ENCODE measurements at regions not wholly inside any gene's neighbourhood (a gene's known extent, or its start where the extent isn't known, plus 50 kb on each side); places are given as distances from the start of the nearest gene placed in this dataset.
"Not testable (repeated sequence)": the region's sequence is repeated elsewhere in the genome, so short reads cannot be mapped to it uniquely, and the experiment has no call there.

DNA sequence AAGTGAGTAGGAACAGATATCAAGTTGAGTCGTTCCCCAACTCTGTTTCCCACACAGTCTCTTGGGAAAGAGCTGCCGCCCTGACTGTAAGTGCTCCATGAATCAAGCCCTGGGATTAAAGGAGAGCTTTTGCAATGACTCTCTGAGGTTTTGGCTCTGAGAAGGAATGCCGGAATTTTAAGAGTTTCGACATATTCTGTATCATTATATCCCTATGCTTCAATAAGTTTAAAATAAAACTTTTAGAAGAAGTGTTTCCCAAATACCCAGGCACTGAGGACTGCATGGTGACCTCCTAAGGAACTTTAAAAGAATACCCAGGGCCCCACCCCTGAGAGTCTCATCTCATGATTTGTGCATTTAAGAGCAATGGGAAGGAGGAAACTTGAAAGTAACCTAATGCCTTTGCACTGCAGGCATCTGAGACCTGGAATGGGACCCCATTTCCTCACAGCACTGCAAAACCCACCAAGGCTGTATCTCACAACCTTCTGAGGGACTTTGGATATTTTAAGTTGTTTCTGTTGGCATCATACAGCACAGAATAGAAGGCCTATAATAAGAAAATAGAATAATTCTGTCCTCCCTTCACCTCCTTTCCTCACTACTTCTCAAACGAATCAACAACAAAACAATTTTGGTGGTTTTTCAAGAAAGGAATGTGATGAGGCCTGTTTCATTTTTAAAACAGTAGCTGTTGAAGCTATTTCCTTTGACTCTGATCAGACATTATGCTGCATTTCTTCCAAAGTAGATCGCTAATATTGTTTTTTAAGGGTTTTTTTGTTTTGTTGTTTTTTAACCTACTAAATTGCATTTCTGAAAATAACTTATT, 121.2 kb downstream of the GASK1B start:
- DNase-seq, result peak; percentile 72

- DNase-seq, result no peak
These were observed 121.9 kb downstream of the GASK1B start for GRCh38 chr4:158050942-158051341.

GRCh38 chr4:158046345-158046744, 126.5 kb downstream of the GASK1B start:
- DNase-seq, result no peak

DNA sequence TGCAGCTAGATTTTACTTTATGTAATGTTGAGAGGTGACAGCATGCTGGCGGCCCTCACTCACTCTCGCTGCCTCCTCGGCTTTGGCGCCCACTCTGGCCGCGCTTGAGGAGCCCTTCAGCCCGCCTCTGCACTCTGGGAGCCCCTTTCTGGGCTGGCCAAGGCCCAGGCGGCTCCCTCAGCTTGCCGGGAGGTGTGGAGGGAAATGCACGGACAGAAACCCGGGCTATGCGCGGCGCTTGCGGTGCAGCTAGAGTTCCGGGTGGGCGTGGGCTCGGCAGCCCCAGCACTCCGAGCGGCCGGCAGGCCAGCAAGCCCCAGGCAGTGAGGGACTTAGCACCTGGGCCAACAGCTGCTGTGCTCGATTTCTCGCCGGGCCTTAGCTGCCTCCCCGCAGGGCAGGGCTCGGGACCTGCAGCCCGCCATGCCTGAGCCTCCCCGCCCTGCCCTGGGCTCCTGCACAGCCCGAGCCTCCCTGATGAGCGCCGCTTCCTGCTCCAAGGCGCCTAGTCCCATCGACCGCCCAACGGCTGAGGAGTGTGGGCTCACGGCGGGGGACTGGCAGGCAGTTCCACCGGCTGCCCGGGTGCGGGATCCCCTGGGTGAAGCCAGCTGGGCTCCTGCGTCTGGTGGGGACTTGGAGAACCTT, 128.7 kb downstream of the GASK1B start:
- DNase-seq, result no peak

DNA sequence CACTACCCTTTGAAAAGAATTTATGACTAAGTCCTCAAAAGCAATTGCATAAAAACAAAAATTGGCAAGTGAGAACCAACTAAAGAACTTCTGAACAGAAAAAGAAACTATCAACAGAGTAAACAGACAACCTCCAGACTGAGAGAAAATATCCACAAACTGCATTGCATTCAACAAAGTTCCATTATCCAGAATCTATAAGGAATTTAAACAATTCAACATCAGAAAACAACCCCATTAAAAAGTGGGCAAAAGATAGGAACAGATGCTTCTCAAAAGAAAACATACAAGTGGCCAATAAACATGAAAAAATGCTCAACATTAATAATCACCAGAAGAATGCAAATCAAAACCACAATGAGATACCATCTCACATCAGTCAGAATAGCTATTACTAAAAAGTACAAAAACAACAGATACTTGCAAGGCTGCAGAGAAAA, 130.2 kb downstream of the GASK1B start:
- peak; percentile 77 for DNase-seq

DNA sequence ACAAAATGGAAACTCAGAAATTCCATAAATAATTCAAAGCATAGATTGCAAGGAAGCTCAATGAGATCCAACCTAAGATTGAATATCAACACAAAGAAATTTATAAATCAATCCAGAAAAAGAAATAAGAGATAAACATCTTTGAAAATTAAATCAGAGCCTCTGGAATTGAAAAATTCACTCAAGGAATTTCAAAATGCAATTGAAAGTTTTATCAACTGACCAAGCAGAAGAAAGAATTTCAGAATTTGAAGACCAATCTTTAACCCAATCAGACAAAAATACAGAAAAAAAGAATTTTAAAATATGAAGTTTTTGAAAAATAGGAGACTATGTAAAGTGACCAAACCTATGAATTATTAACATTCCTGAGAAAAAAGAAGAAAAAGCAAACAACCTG, 134.1 kb downstream of the GASK1B start:
- DNase-seq, result no peak

- DNase-seq, result no peak
These were observed 135.8 kb downstream of the GASK1B start for GRCh38 chr4:158036998-158037397.

DNA sequence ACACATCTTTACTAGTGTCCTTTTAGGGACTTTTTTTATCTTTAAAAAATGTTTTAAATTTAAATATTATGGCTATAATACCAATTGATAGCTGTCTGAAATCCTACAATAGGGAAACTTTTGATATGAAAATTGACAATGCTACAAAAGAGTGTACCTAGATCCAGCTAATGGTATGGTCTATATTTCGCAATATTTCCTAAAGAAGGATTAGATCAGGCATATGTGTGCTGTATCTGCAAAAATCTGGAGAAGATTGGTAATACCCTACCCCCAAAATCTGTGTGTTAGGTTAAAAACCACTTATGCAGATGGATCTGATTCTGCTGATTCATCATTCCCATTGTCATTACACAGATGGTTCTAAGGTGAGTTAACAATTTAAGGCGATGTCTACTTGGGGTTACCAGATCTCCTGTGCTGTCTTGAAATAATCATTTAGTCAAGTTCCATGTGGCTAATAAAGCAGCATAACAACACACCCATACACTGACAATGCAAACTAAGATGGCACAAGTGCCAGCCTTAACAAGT, 137.1 kb downstream of the GASK1B start:
- DNase-seq, result no peak

DNA sequence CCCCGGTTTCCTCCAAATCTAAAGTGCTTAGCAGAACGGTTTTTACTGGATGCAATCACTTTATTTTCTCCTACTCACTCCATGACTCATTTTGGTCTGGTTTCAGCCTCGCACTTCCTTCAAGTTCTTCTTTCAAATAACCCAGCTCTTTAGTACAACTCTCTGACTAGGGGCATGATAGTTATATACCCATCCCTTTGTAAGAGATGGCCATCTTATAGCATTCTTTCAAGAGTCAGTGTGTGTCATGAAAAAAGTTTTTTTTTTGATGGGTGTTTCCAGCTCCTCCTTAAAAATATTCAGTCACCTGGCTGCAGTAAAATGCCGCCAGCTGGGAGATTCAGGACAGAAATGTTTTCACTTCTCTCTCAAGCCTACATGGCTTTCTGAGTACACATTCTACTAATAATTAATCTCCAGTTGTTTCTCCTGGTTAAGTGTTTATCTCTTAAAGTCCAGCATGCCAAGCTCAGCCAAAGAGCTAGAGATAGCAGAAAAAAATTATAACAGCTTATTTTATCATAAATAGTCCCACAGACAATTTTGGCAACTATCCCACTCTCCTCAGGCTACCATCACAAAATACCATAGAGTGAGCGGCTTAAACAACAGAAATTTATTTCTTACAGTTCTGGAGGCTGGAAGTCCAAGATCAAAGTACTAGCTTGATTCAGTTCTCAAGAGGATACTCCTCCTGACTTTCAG, 139.3 kb downstream of the GASK1B start:
- no peak for DNase-seq

GRCh38 chr4:158032733-158033415, 140.0 kb downstream of the GASK1B start:
- no peak for DNase-seq

GRCh38 chr4:158028381-158028780, 144.4 kb downstream of the GASK1B start:
- DNase-seq, result not testable (repeated sequence)

- peak; percentile 60 for DNase-seq
These were observed 147.7 kb downstream of the GASK1B start for GRCh38 chr4:158025131-158025530.

DNA sequence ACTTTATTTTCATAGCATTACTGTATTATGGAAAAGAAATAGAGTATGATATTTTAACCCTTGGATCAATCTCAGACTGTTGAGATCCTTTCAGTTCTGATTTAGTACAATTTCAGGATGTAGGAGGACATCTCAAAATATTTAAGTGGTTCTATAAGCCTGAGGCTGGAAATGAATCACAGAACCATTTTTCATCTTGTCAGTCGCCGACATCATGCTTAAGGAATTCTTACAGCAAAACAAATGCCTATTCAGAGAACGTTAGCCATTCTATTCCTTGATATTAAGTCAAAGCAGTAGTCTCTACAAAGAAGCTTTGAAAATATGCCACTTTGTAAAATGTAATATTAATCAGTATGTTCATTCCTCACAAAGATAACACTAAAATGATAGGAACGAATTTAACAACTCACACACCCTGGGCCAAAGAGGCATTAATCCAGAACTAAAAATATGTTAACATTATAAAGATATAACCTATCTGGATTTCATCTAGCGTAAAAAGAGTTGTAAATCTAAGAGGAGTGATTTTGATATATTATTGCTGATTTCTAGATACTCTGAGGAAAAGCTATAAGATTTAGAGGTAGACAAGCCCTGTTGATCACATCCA, 152.0 kb downstream of the GASK1B start:
- peak; percentile 91 for DNase-seq

DNA sequence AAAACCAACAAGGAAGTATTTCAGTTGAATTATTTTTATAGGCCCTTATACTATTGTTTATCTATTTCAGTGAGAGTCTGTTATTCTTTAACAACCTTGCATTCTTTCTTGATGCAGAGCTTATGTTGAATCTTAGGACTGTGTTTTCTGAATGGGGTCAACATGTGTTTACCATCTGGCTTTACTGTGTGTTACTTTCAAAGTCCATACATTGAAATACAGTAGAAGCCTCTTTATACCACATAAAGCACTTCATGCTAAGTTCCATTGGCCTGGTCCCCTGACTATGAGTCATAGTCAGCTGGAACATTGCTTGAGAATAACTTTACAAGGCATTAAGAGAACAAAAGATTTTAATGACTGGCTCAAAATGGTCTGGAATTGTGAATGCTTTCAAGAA, 152.6 kb downstream of the GASK1B start:
- peak; percentile 90 for DNase-seq

- no peak for DNase-seq
These were observed 154.0 kb downstream of the GASK1B start for GRCh38 chr4:158018831-158019230.

DNA sequence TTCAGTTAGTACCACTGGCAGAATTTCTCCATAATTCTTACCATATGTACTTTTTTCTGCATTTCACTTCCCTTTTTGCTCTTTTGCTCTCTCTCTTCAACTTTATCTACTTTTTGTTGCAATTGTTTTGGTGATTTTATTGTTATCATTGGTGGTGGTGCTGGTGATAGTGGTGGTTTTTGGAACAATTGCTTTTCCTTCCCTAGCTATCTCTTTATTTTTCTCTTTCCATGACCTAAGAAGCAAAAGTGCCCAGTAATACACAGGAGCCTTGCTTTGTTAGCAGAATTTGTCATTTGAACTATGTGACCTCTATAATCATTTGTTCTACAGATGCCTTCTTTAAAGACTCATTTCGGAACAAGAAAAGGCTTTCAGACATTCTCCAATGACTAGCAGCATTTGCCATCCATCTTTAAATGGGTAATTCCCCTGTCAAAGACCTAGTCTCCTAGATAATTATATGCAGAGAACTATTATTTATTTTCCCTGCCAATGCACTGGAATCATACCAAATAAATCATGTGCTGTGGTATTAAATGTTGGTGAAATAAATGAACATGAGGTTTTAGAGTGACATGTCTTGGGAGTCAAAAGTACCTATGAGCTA, 154.5 kb downstream of the GASK1B start:
- no peak for DNase-seq

- DNase-seq, result peak; percentile 32
These were observed 156.3 kb downstream of the GASK1B start for GRCh38 chr4:158016511-158016910.

DNA sequence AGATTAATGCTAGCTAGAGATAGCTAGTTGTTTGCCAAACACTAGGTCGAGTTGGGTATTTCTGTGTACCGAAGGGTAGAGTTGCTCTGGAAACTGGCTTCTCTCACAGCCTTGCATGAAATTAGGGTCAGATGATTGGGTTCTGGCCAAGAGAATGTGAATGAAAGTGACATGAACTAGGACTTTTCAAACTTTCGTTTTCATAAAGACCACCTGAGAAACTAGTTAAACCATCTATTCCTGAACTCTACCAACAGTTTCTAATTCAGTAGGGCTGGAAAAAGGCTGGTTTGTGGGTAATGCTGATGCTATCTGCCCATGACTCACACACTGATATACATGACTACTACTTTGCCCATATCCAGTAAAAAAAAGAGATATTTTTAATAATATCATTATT, 157.6 kb downstream of the GASK1B start:
- peak; percentile 64 for DNase-seq

DNA sequence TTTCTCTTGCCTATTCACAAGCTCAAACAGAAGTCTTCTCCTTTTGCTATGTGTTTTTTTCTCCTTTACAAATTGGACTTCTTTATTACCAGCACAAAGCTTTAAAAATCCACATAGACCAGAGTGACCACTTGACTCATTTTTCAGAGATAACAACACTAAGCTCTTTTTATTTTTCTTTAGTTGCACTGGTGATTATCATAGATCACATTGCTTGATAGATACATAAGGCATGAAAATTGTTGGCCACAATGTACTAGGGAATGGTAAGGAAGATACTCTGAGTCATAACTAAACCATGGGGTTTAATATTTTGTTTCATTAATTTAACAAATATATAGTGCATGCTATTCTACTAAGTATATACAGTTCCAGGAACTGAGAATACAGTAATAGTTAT, 159.0 kb downstream of the GASK1B start:
- peak; percentile 65 for DNase-seq

DNA sequence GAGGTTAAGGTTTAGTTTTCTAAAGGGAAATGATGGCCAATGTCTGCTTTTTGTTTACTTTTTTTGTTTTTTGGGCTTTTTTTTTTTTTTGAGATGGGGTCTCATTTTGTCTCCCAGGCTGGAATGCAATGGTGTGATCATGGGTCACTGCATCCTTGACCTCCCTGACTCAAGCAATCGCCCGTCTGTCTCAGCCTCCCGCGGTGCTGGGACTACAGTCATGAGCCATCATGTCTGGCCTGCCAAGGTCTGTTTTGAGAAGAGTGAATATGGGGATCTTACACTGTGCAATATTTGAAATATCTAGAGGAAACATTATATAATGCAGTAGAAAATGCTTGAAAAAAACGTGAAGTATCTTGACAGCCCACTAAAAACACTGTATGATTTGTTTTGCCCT, 162.5 kb downstream of the GASK1B start:
- no peak for DNase-seq

GRCh38 chr4:158008551-158009218, 164.1 kb downstream of the GASK1B start:
- DNase-seq, result peak; percentile 38
